ENCODE measurements at regions not wholly inside any gene's neighbourhood (a gene's known extent, or its start where the extent isn't known, plus 50 kb on each side); places are given as distances from the start of the nearest gene placed in this dataset.

- H3K9ac ChIP-seq (ENCODE audit: insufficient read depth in 1 of 2, low read length in 2 of 2): peak overlapping the region; percentile 34 to 46
- no peaks in the 10 kb centered on the region for H3K27me3 ChIP-seq (ENCODE audit: control insufficient read depth in 3 of 3, insufficient read depth in 3 of 3, low read length in 2 of 3)
- H3K27ac ChIP-seq (ENCODE audit: low read depth in 1 of 2, low read length in 1 of 2): peak overlapping the region; percentile 34 to 45
- 23 to 25% methylated on average over 32 to 38 of the region's 38 CpGs for WGBS, 2 donors
- H3K4me1 ChIP-seq (ENCODE audit: control insufficient read depth in 5 of 5, insufficient read depth in 5 of 5, low read length in 5 of 5): peaks cover 0 to 50% (median 13%) of the 10 kb centered on the region in 5 donors
- TF ChIP-seq CTCF (IDR thresholded peaks at IDR 0.05; ENCODE audit: control extremely low read depth, extremely low read depth): no peak
- H3K9me3 ChIP-seq (ENCODE audit: control insufficient read depth in 4 of 4, insufficient read depth in 3 of 4, low read length in 3 of 4): no peaks in the 10 kb centered on the region
- H3K36me3 ChIP-seq (ENCODE audit: control insufficient read depth in 4 of 4, insufficient read depth in 4 of 4, low read length in 4 of 4): no peaks in the 10 kb centered on the region
- ATAC-seq (ENCODE audit: insufficient read depth, low FRiP score) (no peak), DNase-seq (peak; percentile 29 to 71 (median 54))
- no peak overlapping the region for H3K4me3 ChIP-seq
Measured at GRCh38 chr22:23522623-23523251, 57.4 kb downstream of the IGLL1 start.

- peak overlapping the region; percentile 79 to 84 for H3K9ac ChIP-seq (ENCODE audit: insufficient read depth in 1 of 2, low read length in 2 of 2)
- TF ChIP-seq CTCF (IDR thresholded peaks at IDR 0.05; ENCODE audit: control extremely low read depth, extremely low read depth): no peak
- H3K27me3 ChIP-seq (ENCODE audit: control insufficient read depth in 3 of 3, insufficient read depth in 3 of 3, low read length in 2 of 3): no peaks in the 10 kb centered on the region
- peak overlapping the region; percentile 77 to 96 for H3K27ac ChIP-seq (ENCODE audit: low read depth in 1 of 2, low read length in 1 of 2)
- ATAC-seq (ENCODE audit: insufficient read depth, low FRiP score): peak; percentile 91
- H3K4me3 ChIP-seq: peak overlapping the region; percentile 37
- H3K9me3 ChIP-seq (ENCODE audit: control insufficient read depth in 4 of 4, insufficient read depth in 3 of 4, low read length in 3 of 4): no peaks in the 10 kb centered on the region
- peak; percentile 96 to 99 (median 97) for DNase-seq
- no peaks in the 10 kb centered on the region for H3K36me3 ChIP-seq (ENCODE audit: control insufficient read depth in 4 of 4, insufficient read depth in 4 of 4, low read length in 4 of 4)
- peaks cover 0 to 50% (median 13%) of the 10 kb centered on the region in 5 donors for H3K4me1 ChIP-seq (ENCODE audit: control insufficient read depth in 5 of 5, insufficient read depth in 5 of 5, low read length in 5 of 5)
- WGBS, 2 donors: 1 to 2% methylated on average over 62 to 65 of the region's 65 CpGs
Measured at GRCh38 chr22:23521441-23522113, 58.5 kb downstream of the IGLL1 start.

- ATAC-seq (ENCODE audit: insufficient read depth, low FRiP score) (no peak), DNase-seq (peak; percentile 69 to 81 (median 76))
- Histone ChIP-seq H3K4me1 (ENCODE audit: control insufficient read depth in 5 of 5, insufficient read depth in 5 of 5, low read length in 5 of 5) (peaks cover 0 to 50% (median 13%) of the 10 kb centered on the region in 5 donors), H3K36me3 (ENCODE audit: control insufficient read depth in 4 of 4, insufficient read depth in 4 of 4, low read length in 4 of 4) (no peaks in the 10 kb centered on the region), H3K9ac (ENCODE audit: insufficient read depth in 1 of 2, low read length in 2 of 2) (peak overlapping the region; percentile 79 to 84), H3K9me3 (ENCODE audit: control insufficient read depth in 4 of 4, insufficient read depth in 3 of 4, low read length in 3 of 4) (no peaks in the 10 kb centered on the region), H3K27me3 (ENCODE audit: control insufficient read depth in 3 of 3, insufficient read depth in 3 of 3, low read length in 2 of 3) (no peaks in the 10 kb centered on the region), H3K27ac (ENCODE audit: low read depth in 1 of 2, low read length in 1 of 2) (peak overlapping the region; percentile 77 to 96), H3K4me3 (no peak overlapping the region)
- no peak for TF ChIP-seq CTCF (IDR thresholded peaks at IDR 0.05; ENCODE audit: control extremely low read depth, extremely low read depth)
- 47 to 68% methylated on average over 27 to 28 of the region's 28 CpGs for WGBS, 2 donors
Measured at GRCh38 chr22:23520863-23521440, 59.1 kb downstream of the IGLL1 start.

Measured in lung (tissue), 11 donors.